Right atrium auricular region (tissue), 2 donors: ENCODE measurements at regions not wholly inside any gene's neighbourhood (a gene's known extent, or its start where the extent isn't known, plus 50 kb on each side); places are given as distances from the start of the nearest gene placed in this dataset.

Experiments
- DNase-seq: peaks from one replicate; pipeline ENCODE4 v3.0.0-alpha.2; 2019; ENCODE audit warnings: low spot score
- H3K27ac ChIP-seq, 2 donors: fragments of 200-600 bp; sonication (generic); 1 replicate in 1 of 2; 2 replicates in 1 of 2; pipeline ENCODE4 v1.5.1; 2016 to 2019
- H3K27me3 ChIP-seq, 2 donors: fragments of 200-600 bp; sonication (generic); one replicate each; pipeline versions ENCODE4 v1.5.1 to v1.6.0; 2017 to 2019
- H3K36me3 ChIP-seq: fragments of 200-600 bp; sonication (generic); one replicate; pipeline ENCODE4 v1.5.1; 2016
- H3K4me1 ChIP-seq, 2 donors: fragments of 200-600 bp; sonication (generic); one replicate each; pipeline versions ENCODE4 v1.5.1 to v1.6.0; 2017 to 2019
- H3K4me3 ChIP-seq, 2 donors: fragments of 200-600 bp; sonication (generic); 1 replicate in 1 of 2; 2 replicates in 1 of 2; pipeline ENCODE4 v1.5.1; 2017 to 2019; ENCODE audit warnings: mild to moderate bottlenecking in 1 of 2, moderate library complexity in 1 of 2
- H3K9me3 ChIP-seq, 2 donors: fragments of 200-600 bp; sonication (generic); one replicate each; pipeline ENCODE4 v1.5.1; 2019
- TF ChIP-seq, protein P1 (sequence below), 2 donors: fragments of 200-600 bp; sonication (generic); IDR thresholded peaks; one replicate each; pipeline ENCODE4 v1.5.1; 2019; ENCODE audit warnings: antibody characterized with exemption in 2 of 2

GRCh38 chr15:47974724-47975123 is 146.1 kb upstream of the SLC24A5 start:
- no peak for DNase-seq
- no peaks in the 10 kb centered on the region for H3K4me1 ChIP-seq
- no peaks in the 10 kb centered on the region for H3K9me3 ChIP-seq
- H3K4me3 ChIP-seq = no peak overlapping the region
- no peak overlapping the region for H3K27ac ChIP-seq
- H3K36me3 ChIP-seq = no peaks in the 10 kb centered on the region
- H3K27me3 ChIP-seq = no peaks in the 10 kb centered on the region
- TF ChIP-seq, protein P1, sequence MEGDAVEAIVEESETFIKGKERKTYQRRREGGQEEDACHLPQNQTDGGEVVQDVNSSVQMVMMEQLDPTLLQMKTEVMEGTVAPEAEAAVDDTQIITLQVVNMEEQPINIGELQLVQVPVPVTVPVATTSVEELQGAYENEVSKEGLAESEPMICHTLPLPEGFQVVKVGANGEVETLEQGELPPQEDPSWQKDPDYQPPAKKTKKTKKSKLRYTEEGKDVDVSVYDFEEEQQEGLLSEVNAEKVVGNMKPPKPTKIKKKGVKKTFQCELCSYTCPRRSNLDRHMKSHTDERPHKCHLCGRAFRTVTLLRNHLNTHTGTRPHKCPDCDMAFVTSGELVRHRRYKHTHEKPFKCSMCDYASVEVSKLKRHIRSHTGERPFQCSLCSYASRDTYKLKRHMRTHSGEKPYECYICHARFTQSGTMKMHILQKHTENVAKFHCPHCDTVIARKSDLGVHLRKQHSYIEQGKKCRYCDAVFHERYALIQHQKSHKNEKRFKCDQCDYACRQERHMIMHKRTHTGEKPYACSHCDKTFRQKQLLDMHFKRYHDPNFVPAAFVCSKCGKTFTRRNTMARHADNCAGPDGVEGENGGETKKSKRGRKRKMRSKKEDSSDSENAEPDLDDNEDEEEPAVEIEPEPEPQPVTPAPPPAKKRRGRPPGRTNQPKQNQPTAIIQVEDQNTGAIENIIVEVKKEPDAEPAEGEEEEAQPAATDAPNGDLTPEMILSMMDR (IDR thresholded peaks at IDR 0.05) = no peak

GRCh38 chr15:47975427-47975826 is 145.4 kb upstream of the SLC24A5 start:
- no peaks in the 10 kb centered on the region for H3K36me3 ChIP-seq
- H3K27ac ChIP-seq = no peak overlapping the region
- no peak for DNase-seq
- H3K4me1 ChIP-seq = no peaks in the 10 kb centered on the region
- H3K4me3 ChIP-seq = no peak overlapping the region
- TF ChIP-seq, protein P1 (IDR thresholded peaks at IDR 0.05) = no peak
- H3K9me3 ChIP-seq = no peaks in the 10 kb centered on the region
- H3K27me3 ChIP-seq = no peaks in the 10 kb centered on the region

- no peak overlapping the region for H3K4me3 ChIP-seq
- H3K9me3 ChIP-seq = no peaks in the 10 kb centered on the region
- no peak for DNase-seq
- TF ChIP-seq, protein P1 (IDR thresholded peaks at IDR 0.05) = no peak
- H3K27ac ChIP-seq = no peak overlapping the region
- H3K36me3 ChIP-seq = no peaks in the 10 kb centered on the region
- no peaks in the 10 kb centered on the region for H3K4me1 ChIP-seq
- H3K27me3 ChIP-seq = no peaks in the 10 kb centered on the region
These were observed 137.3 kb upstream of the SLC24A5 start for GRCh38 chr15:47983533-47983932.

GRCh38 chr15:47985568-47985967 is 135.2 kb upstream of the SLC24A5 start:
- DNase-seq = no peak
- Histone ChIP-seq H3K27me3 (no peaks in the 10 kb centered on the region), H3K4me1 (no peaks in the 10 kb centered on the region), H3K27ac (no peak overlapping the region), H3K4me3 (no peak overlapping the region), H3K36me3 (no peaks in the 10 kb centered on the region), H3K9me3 (no peaks in the 10 kb centered on the region)
- TF ChIP-seq, protein P1 (IDR thresholded peaks at IDR 0.05) = no peak

GRCh38 chr15:47987461-47987860 is 133.3 kb upstream of the SLC24A5 start:
- Histone ChIP-seq H3K4me3 (no peak overlapping the region), H3K4me1 (no peaks in the 10 kb centered on the region), H3K36me3 (no peaks in the 10 kb centered on the region), H3K9me3 (no peaks in the 10 kb centered on the region), H3K27me3 (no peaks in the 10 kb centered on the region), H3K27ac (no peak overlapping the region)
- no peak for DNase-seq
- TF ChIP-seq, protein P1 (IDR thresholded peaks at IDR 0.05) = no peak

- Histone ChIP-seq H3K4me3 (no peak overlapping the region), H3K36me3 (no peaks in the 10 kb centered on the region), H3K4me1 (no peaks in the 10 kb centered on the region), H3K27ac (no peak overlapping the region), H3K9me3 (no peaks in the 10 kb centered on the region), H3K27me3 (no peaks in the 10 kb centered on the region)
- no peak for DNase-seq
- TF ChIP-seq, protein P1 (IDR thresholded peaks at IDR 0.05) = peak; percentile 34 to 76
These were observed 132.8 kb upstream of the SLC24A5 start for GRCh38 chr15:47987908-47988532.
